ENCODE measurements at regions not wholly inside any gene's neighbourhood (a gene's known extent, or its start where the extent isn't known, plus 50 kb on each side); places are given as distances from the start of the nearest gene placed in this dataset.

DNA sequence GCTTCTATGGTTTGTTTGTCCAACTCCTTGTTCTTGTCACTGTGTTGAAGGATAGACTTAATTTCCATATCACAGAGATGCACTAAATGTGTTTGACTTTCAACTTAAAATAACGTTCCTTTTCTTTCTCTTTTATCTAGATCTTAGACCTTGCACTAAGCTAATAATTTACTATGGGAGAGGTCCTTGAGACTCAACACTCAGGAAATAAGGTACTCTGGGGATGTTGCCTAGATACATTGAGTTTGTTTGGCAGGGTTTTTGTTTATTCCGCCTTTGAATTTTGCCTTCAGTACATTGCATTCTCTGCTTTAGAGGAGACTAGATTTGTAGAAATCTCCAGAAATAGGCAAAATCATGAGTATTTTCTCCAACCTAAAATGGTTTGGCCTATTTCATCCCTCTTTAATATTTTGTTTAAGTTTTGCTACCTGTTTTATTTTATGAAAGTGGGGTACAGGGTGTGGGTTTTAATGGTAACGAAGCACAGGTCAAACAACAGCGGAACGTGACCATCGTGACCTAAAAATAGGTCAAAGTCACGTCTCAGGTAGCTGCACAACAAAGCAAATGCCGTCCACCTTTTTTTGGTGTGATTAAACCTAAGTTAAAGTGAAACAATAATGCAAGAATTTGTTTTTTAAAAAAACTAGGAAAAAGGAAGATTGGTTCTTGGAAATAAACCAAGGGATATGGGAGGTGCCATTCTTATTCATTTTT lies 115.3 kb upstream of the CPSF6 start:
- Histone ChIP-seq H3K4me2 (ENCODE audit: low read length) (no peak overlapping the region), H3K79me2 (ENCODE audit: insufficient read depth, low read depth, low read length) (no peaks in the 10 kb centered on the region), H3K4me3 (ENCODE audit: low read depth, low read length, poor library complexity, severe bottlenecking) (no peak overlapping the region), H3K36me3 (ENCODE audit: insufficient read depth, low read length) (no peaks in the 10 kb centered on the region), H4K20me1 (ENCODE audit: insufficient read depth, low read length) (no peaks in the 10 kb centered on the region), H3K4me1 (ENCODE audit: insufficient read depth, low read length, poor library complexity, severe bottlenecking) (no peaks in the 10 kb centered on the region), H3K9me2 (ENCODE audit: insufficient read depth, low read length) (no peaks in the 10 kb centered on the region), H3K27ac (ENCODE audit: low read depth, low read length, poor library complexity, severe bottlenecking) (no peak overlapping the region), H3K9me3 (ENCODE audit: low read length) (no peaks in the 10 kb centered on the region), H2AFZ (ENCODE audit: low read length) (no peak overlapping the region)
- POLR2A ChIA-PET = no interaction called here
- TF ChIP-seq, protein P1, sequence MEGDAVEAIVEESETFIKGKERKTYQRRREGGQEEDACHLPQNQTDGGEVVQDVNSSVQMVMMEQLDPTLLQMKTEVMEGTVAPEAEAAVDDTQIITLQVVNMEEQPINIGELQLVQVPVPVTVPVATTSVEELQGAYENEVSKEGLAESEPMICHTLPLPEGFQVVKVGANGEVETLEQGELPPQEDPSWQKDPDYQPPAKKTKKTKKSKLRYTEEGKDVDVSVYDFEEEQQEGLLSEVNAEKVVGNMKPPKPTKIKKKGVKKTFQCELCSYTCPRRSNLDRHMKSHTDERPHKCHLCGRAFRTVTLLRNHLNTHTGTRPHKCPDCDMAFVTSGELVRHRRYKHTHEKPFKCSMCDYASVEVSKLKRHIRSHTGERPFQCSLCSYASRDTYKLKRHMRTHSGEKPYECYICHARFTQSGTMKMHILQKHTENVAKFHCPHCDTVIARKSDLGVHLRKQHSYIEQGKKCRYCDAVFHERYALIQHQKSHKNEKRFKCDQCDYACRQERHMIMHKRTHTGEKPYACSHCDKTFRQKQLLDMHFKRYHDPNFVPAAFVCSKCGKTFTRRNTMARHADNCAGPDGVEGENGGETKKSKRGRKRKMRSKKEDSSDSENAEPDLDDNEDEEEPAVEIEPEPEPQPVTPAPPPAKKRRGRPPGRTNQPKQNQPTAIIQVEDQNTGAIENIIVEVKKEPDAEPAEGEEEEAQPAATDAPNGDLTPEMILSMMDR (conservative IDR thresholded peaks at IDR 0.05; ENCODE audit: low read length) = no peak
- TF ChIP-seq EZH2phosphoT487 (IDR thresholded peaks at IDR 0.05; ENCODE audit: borderline replicate concordance, low read depth, low read length) = no peak
- intact Hi-C loops (cut with micrococcal nuclease; ENCODE audit: unreplicated experiment) = no loop called here
- CTCF ChIA-PET (ENCODE audit: unreplicated experiment) = no interaction called here
- BruUV-seq (replicated peaks) = no TSS peak
- DNase-seq (ENCODE audit: low spot score) = no peak

DNA sequence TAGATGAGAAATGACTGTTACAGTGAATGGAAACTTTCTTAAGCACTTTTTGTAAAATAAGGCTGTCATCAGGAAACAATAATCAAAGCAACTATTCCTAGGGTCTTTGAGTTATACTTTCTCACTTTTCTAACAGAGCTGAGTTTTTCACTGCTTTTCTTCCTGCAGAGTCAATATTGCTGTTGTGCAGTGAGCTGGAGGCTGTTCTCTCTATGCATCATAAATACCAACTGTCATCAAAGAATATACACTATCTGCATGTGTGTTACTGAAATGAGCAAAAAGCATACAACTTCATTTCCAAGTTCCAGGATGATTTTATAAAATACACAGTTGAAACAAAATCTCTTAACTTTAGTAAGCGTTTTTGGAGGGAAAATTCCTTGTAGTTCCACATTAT lies 110.4 kb upstream of the CPSF6 start:
- POLR2A ChIA-PET = no interaction called here
- no peak for DNase-seq (ENCODE audit: low spot score)
- Histone ChIP-seq H3K79me2 (ENCODE audit: insufficient read depth, low read depth, low read length) (no peaks in the 10 kb centered on the region), H2AFZ (ENCODE audit: low read length) (no peak overlapping the region), H3K4me3 (ENCODE audit: low read depth, low read length, poor library complexity, severe bottlenecking) (no peak overlapping the region), H3K9me2 (ENCODE audit: insufficient read depth, low read length) (no peaks in the 10 kb centered on the region), H4K20me1 (ENCODE audit: insufficient read depth, low read length) (no peaks in the 10 kb centered on the region), H3K4me1 (ENCODE audit: insufficient read depth, low read length, poor library complexity, severe bottlenecking) (no peaks in the 10 kb centered on the region), H3K36me3 (ENCODE audit: insufficient read depth, low read length) (no peaks in the 10 kb centered on the region), H3K9me3 (ENCODE audit: low read length) (no peaks in the 10 kb centered on the region), H3K27ac (ENCODE audit: low read depth, low read length, poor library complexity, severe bottlenecking) (no peak overlapping the region), H3K4me2 (ENCODE audit: low read length) (no peak overlapping the region)
- BruUV-seq (replicated peaks) = no TSS peak
- intact Hi-C loops (cut with micrococcal nuclease; ENCODE audit: unreplicated experiment) = no loop called here
- TF ChIP-seq, protein P1 (conservative IDR thresholded peaks at IDR 0.05; ENCODE audit: low read length) = no peak
- TF ChIP-seq EZH2phosphoT487 (IDR thresholded peaks at IDR 0.05; ENCODE audit: borderline replicate concordance, low read depth, low read length) = no peak
- CTCF ChIA-PET (ENCODE audit: unreplicated experiment) = no interaction called here

DNA sequence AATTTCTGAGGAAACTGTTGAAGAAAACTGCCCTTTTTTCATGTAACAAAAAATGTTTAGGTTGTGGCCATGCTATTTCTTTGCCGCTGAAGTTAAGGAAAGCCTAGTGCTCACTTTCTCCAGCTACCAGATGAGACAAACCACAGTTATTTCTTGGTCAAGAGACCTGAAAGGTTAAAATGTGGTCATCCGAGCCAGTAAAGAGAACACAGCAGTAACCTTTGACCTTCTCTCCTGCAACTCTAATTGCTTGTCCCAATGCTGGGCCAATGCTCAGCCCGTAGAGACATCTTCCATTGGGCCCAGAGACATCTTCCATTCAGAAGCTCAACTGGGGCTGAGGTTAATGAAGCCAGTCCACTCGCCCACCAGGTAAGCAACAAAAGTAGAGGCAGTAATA lies 109.8 kb upstream of the CPSF6 start:
- no peaks in the 10 kb centered on the region for H3K4me1 ChIP-seq (ENCODE audit: insufficient read depth, low read length, poor library complexity, severe bottlenecking)
- no TSS peak for BruUV-seq (replicated peaks)
- no peaks in the 10 kb centered on the region for H3K9me2 ChIP-seq (ENCODE audit: insufficient read depth, low read length)
- H4K20me1 ChIP-seq (ENCODE audit: insufficient read depth, low read length) = no peaks in the 10 kb centered on the region
- TF ChIP-seq EZH2phosphoT487 (IDR thresholded peaks at IDR 0.05; ENCODE audit: borderline replicate concordance, low read depth, low read length) = no peak
- TF ChIP-seq, protein P1 (conservative IDR thresholded peaks at IDR 0.05; ENCODE audit: low read length) = no peak
- H2AFZ ChIP-seq (ENCODE audit: low read length) = no peak overlapping the region
- no peak overlapping the region for H3K27ac ChIP-seq (ENCODE audit: low read depth, low read length, poor library complexity, severe bottlenecking)
- ChIA-PET CTCF (ENCODE audit: unreplicated experiment) (no interaction called here), POLR2A (no interaction called here)
- no peak overlapping the region for H3K4me3 ChIP-seq (ENCODE audit: low read depth, low read length, poor library complexity, severe bottlenecking)
- DNase-seq (ENCODE audit: low spot score) = no peak
- intact Hi-C loops (cut with micrococcal nuclease; ENCODE audit: unreplicated experiment) = no loop called here
- H3K79me2 ChIP-seq (ENCODE audit: insufficient read depth, low read depth, low read length) = no peaks in the 10 kb centered on the region
- no peaks in the 10 kb centered on the region for H3K36me3 ChIP-seq (ENCODE audit: insufficient read depth, low read length)
- H3K9me3 ChIP-seq (ENCODE audit: low read length) = no peaks in the 10 kb centered on the region
- H3K4me2 ChIP-seq (ENCODE audit: low read length) = no peak overlapping the region
